ENCODE measurements at regions not wholly inside any gene's neighbourhood (a gene's known extent, or its start where the extent isn't known, plus 50 kb on each side); places are given as distances from the start of the nearest gene placed in this dataset.

GRCh38 chr13:81664872-81665271 is 1323.9 kb upstream of the SPRY2 start:
- POLR2A ChIA-PET, result no interaction called here
- DNase-seq (ENCODE audit: low read depth in 1 of 2, low spot score in 1 of 2) (no peak), FAIRE-seq (no peak), ATAC-seq (no peak)
- Histone ChIP-seq H3K27ac (no peak overlapping the region), H3K4me1 (no peaks in the 10 kb centered on the region), H3K4me3 (no peak overlapping the region), H3K4me2 (no peak overlapping the region), H3K9me3 (no peaks in the 10 kb centered on the region)
- TF ChIP-seq PHF8 (IDR thresholded peaks at IDR 0.05; ENCODE audit: borderline replicate concordance, low read depth), result no peak
- TF ChIP-seq ZSCAN20 (CRISPR knock-in tag; IDR thresholded peaks at IDR 0.05), result no peak
- no peak for TF ChIP-seq CTCF (IDR thresholded peaks at IDR 0.05)
- TF ChIP-seq HOXB13 (CRISPR knock-in tag; IDR thresholded peaks at IDR 0.05; ENCODE audit: low read depth), result no peak
- no peak for TF ChIP-seq GATA3 (IDR thresholded peaks at IDR 0.05; ENCODE audit: borderline replicate concordance)
- TF ChIP-seq REST (IDR thresholded peaks at IDR 0.05), result no peak
- no peak for TF ChIP-seq EHMT2 (IDR thresholded peaks at IDR 0.05; ENCODE audit: low read depth)
- no peak for TF ChIP-seq RFX5 (IDR thresholded peaks at IDR 0.05)
- no peak for TF ChIP-seq CEBPB (IDR thresholded peaks at IDR 0.05)
- no peak for TF ChIP-seq JUN (IDR thresholded peaks at IDR 0.05)
- CTCF ChIA-PET, result no interaction called here
- WGBS (ENCODE audit: missing lambda C conversion rate), result 34% methylated on average over 2 of the region's 2 CpGs

- H3K4me3 ChIP-seq, result no peak overlapping the region
- H3K4me1 ChIP-seq, result no peaks in the 10 kb centered on the region
- FAIRE-seq (no peak), DNase-seq (ENCODE audit: low read depth in 1 of 2, low spot score in 1 of 2) (no peak), ATAC-seq (no peak)
- no peak overlapping the region for H3K27ac ChIP-seq
- POLR2A ChIA-PET, result no interaction called here
- H3K9me3 ChIP-seq, result no peaks in the 10 kb centered on the region
- no peak overlapping the region for H3K4me2 ChIP-seq
- no peak for TF ChIP-seq MYC (IDR thresholded peaks at IDR 0.05; ENCODE audit: borderline replicate concordance, low read length)
- no peak for TF ChIP-seq GATA3 (IDR thresholded peaks at IDR 0.05; ENCODE audit: borderline replicate concordance)
- no peak for TF ChIP-seq ZNF302 (CRISPR knock-in tag; IDR thresholded peaks at IDR 0.05)
- no peak for TF ChIP-seq MAX (IDR thresholded peaks at IDR 0.05)
- TF ChIP-seq NR3C1 (IDR thresholded peaks at IDR 0.05), result no peak
- TF ChIP-seq FOSB (CRISPR knock-in tag; IDR thresholded peaks at IDR 0.05), result no peak
- no peak for TF ChIP-seq PBX3 (IDR thresholded peaks at IDR 0.05)
- TF ChIP-seq BHLHE40 (IDR thresholded peaks at IDR 0.05; ENCODE audit: low read depth, low read length), result no peak
- WGBS (ENCODE audit: missing lambda C conversion rate), result 92% methylated on average over 1 of the region's 1 CpG
- CTCF ChIA-PET, result no interaction called here
Observed at GRCh38 chr13:81659984-81660383, 1319.1 kb upstream of the SPRY2 start.

All from A549 (cell line).